Osteocyte (in vitro differentiated cells): ENCODE measurements at regions not wholly inside any gene's neighbourhood (a gene's known extent, or its start where the extent isn't known, plus 50 kb on each side); places are given as distances from the start of the nearest gene placed in this dataset.
"Not testable (repeated sequence)": the region's sequence is repeated elsewhere in the genome, so short reads cannot be mapped to it uniquely, and the experiment has no call there.

ENCODE experiments used
- DNase-seq: peaks from one replicate; pipeline ENCODE4 v3.0.0; 2021; ENCODE audit warnings: mixed read lengths; ENCODE audit not compliant: unreplicated experiment; ENCODE audit errors: extremely low spot score
- H3K27ac Mint-ChIP-seq: one replicate; pipeline ENCODE4 v1.8.0; 2021; ENCODE audit warnings: mild to moderate bottlenecking, mixed read lengths; ENCODE audit not compliant: unreplicated experiment
- H3K27me3 Mint-ChIP-seq: one replicate; pipeline ENCODE4 v1.8.0; 2021; ENCODE audit warnings: mixed read lengths; ENCODE audit not compliant: unreplicated experiment
- H3K36me3 Mint-ChIP-seq: one replicate; pipeline ENCODE4 v1.8.0; 2021; ENCODE audit warnings: mixed read lengths; ENCODE audit not compliant: unreplicated experiment
- H3K4me1 Mint-ChIP-seq: one replicate; pipeline ENCODE4 v1.8.0; 2021; ENCODE audit warnings: mixed read lengths; ENCODE audit not compliant: unreplicated experiment
- H3K4me3 Mint-ChIP-seq: one replicate; pipeline ENCODE4 v1.8.0; 2021; ENCODE audit warnings: mild to moderate bottlenecking, moderate library complexity, mixed read lengths; ENCODE audit not compliant: unreplicated experiment
- H3K9me3 Mint-ChIP-seq: one replicate; pipeline ENCODE4 v1.8.0; 2021; ENCODE audit warnings: mixed read lengths; ENCODE audit not compliant: unreplicated experiment
- TF ChIP-seq, protein P1 (sequence below): fragments of 200-600 bp; sonication (generic); IDR thresholded peaks from 2 replicates; pipeline ENCODE4 v1.5.0; 2021; ENCODE audit warnings: antibody characterized with exemption, mild to moderate bottlenecking, moderate library complexity

DNA sequence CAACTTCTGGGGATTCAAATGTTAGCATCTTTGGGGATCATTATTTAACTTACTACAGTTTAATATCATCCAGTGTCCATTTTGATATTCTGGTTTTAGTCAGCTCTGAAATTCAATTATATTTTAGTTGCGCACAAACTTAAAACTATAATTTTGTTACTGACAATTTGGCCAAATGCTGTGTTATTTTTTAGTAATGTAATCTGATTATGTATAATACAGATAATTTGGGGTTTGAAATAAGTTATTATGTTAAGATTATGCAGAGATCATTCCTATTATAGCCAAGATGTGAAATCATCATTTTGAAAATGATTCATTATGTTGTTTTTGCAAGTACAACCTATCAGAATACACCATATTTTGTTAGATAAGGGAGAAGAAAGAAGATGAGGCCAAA is 706.1 kb downstream of the ROBO2 start:
- H3K9me3 Mint-ChIP-seq, result no peaks in the 10 kb centered on the region
- DNase-seq, result no peak

GRCh38 chr3:77746892-77747291 is 707.0 kb downstream of the ROBO2 start:
- Mint-ChIP-seq H3K36me3 (no peaks in the 10 kb centered on the region), H3K27ac (no peak overlapping the region), H3K27me3 (no peaks in the 10 kb centered on the region), H3K4me3 (no peak overlapping the region), H3K9me3 (no peaks in the 10 kb centered on the region), H3K4me1 (no peaks in the 10 kb centered on the region)
- TF ChIP-seq, protein P1, sequence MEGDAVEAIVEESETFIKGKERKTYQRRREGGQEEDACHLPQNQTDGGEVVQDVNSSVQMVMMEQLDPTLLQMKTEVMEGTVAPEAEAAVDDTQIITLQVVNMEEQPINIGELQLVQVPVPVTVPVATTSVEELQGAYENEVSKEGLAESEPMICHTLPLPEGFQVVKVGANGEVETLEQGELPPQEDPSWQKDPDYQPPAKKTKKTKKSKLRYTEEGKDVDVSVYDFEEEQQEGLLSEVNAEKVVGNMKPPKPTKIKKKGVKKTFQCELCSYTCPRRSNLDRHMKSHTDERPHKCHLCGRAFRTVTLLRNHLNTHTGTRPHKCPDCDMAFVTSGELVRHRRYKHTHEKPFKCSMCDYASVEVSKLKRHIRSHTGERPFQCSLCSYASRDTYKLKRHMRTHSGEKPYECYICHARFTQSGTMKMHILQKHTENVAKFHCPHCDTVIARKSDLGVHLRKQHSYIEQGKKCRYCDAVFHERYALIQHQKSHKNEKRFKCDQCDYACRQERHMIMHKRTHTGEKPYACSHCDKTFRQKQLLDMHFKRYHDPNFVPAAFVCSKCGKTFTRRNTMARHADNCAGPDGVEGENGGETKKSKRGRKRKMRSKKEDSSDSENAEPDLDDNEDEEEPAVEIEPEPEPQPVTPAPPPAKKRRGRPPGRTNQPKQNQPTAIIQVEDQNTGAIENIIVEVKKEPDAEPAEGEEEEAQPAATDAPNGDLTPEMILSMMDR, result no peak
- DNase-seq, result no peak

More for the DNA sequence above, 706.1 kb downstream of the ROBO2 start:
- H3K27ac Mint-ChIP-seq, result no peak overlapping the region
- H3K4me1 Mint-ChIP-seq, result no peaks in the 10 kb centered on the region
- H3K27me3 Mint-ChIP-seq, result no peaks in the 10 kb centered on the region
- no peak overlapping the region for H3K4me3 Mint-ChIP-seq
- H3K36me3 Mint-ChIP-seq, result no peaks in the 10 kb centered on the region
- TF ChIP-seq, protein P1, result no peak

GRCh38 chr3:77756397-77756975 is 716.6 kb downstream of the ROBO2 start:
- H3K4me1 Mint-ChIP-seq, H3K36me3 Mint-ChIP-seq, H3K4me3 Mint-ChIP-seq: not testable (repeated sequence)

DNA sequence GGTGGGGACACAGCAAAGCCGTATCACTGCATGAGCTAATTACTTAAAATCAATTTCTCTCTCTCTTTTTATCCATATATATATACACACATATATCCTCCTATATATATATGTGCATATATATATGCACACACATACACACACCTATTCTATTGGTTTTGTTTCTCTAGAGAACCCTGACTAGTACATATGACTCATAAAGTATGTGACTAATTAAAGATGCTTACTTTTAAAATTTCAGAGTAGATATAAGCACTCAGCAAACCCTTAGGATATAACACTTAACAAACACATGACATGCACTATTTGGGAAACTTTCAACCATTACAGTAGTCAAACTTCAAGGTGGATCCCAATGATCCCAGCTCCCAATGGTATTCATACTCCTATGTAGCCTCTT is 732.6 kb downstream of the ROBO2 start:
- no peak for DNase-seq
- Mint-ChIP-seq H3K4me3 (no peak overlapping the region), H3K27me3 (no peaks in the 10 kb centered on the region), H3K36me3 (no peaks in the 10 kb centered on the region), H3K27ac (no peak overlapping the region), H3K4me1 (no peaks in the 10 kb centered on the region), H3K9me3 (no peaks in the 10 kb centered on the region)
- TF ChIP-seq, protein P1, result no peak

More at GRCh38 chr3:77756397-77756975, 716.6 kb downstream of the ROBO2 start:
- not testable (repeated sequence) for DNase-seq, H3K27me3 Mint-ChIP-seq, H3K27ac Mint-ChIP-seq
- H3K9me3 Mint-ChIP-seq, result peaks cover 30% of the 10 kb centered on the region

DNA sequence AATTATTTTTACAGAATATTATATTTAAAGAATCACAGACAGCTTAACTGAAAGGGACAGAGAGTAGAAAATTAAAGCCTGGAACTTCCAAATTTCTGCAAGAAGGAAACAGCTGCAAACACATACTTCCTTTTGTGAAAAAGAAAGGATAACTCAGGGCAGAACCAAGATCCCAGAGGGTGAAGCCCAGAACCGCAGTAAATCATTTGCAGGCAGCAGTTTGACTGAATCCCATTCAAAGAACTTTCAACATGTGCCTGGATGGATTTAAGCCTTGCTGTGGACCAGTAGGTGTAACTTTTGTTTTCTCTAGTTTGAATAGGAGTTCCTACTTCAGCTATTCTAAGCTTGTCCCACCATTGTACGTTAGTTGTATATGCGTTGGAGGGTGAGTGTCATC is 733.2 kb downstream of the ROBO2 start:
- no peaks in the 10 kb centered on the region for H3K4me1 Mint-ChIP-seq

More for the DNA sequence above, 733.2 kb downstream of the ROBO2 start:
- Mint-ChIP-seq H3K36me3 (no peaks in the 10 kb centered on the region), H3K27ac (no peak overlapping the region), H3K9me3 (no peaks in the 10 kb centered on the region), H3K4me3 (no peak overlapping the region), H3K27me3 (no peaks in the 10 kb centered on the region)
- no peak for DNase-seq
- TF ChIP-seq, protein P1, result no peak
